ENCODE measurements at regions not wholly inside any gene's neighbourhood (a gene's known extent, or its start where the extent isn't known, plus 50 kb on each side); places are given as distances from the start of the nearest gene placed in this dataset.

GRCh38 chr5:10834695-10835094, 73.7 kb upstream of the DAP start:
- intact Hi-C loops (cut with micrococcal nuclease; ENCODE audit: unreplicated experiment) = no loop called here
- ChIA-PET CTCF (no interaction called here), POLR2A (ENCODE audit: unreplicated experiment) (no interaction called here)
- Histone ChIP-seq H3K4me1 (replicated peaks; ENCODE audit: insufficient read depth) (no peaks in the 10 kb centered on the region), H3K27me3 (ENCODE audit: insufficient read depth, low read depth) (no peaks in the 10 kb centered on the region), H3K9me3 (ENCODE audit: insufficient read depth, low read depth) (no peaks in the 10 kb centered on the region), H3K27ac (no peak overlapping the region), H2AFZ (no peak overlapping the region), H3K4me2 (no peak overlapping the region), H3K9me2 (ENCODE audit: insufficient read depth) (no peaks in the 10 kb centered on the region), H3K36me3 (ENCODE audit: low read depth) (no peaks in the 10 kb centered on the region), H3K79me2 (ENCODE audit: low read depth) (no peaks in the 10 kb centered on the region), H4K20me1 (ENCODE audit: insufficient read depth) (no peaks in the 10 kb centered on the region), H3F3A (ENCODE audit: insufficient read depth, low read depth) (no peaks in the 10 kb centered on the region), H3K4me3 (no peak overlapping the region)
- BruUV-seq (replicated peaks) = no TSS peak
- DNase-seq = no peak
- TF ChIP-seq CTCF (conservative IDR thresholded peaks at IDR 0.05) (no peak), EZH2 (IDR thresholded peaks at IDR 0.05; ENCODE audit: low read depth) (no peak)

GRCh38 chr5:10832987-10833386, 72.0 kb upstream of the DAP start:
- CTCF ChIA-PET = no interaction called here

GRCh38 chr5:10832421-10832820, 71.4 kb upstream of the DAP start:
- DNase-seq = no peak
- TF ChIP-seq CTCF (conservative IDR thresholded peaks at IDR 0.05) = no peak
- TF ChIP-seq EZH2 (IDR thresholded peaks at IDR 0.05; ENCODE audit: low read depth) = no peak
- H2AFZ ChIP-seq = no peak overlapping the region
- H3K4me3 ChIP-seq = no peak overlapping the region
- H3K4me2 ChIP-seq = no peak overlapping the region
- no peak overlapping the region for H3K27ac ChIP-seq
- intact Hi-C loops (cut with micrococcal nuclease; ENCODE audit: unreplicated experiment) = no loop called here
- no peaks in the 10 kb centered on the region for H3K9me3 ChIP-seq (ENCODE audit: insufficient read depth, low read depth)
- POLR2A ChIA-PET (ENCODE audit: unreplicated experiment) = no interaction called here
- H4K20me1 ChIP-seq (ENCODE audit: insufficient read depth) = no peaks in the 10 kb centered on the region
- BruUV-seq (replicated peaks) = no TSS peak
- no peaks in the 10 kb centered on the region for H3K79me2 ChIP-seq (ENCODE audit: low read depth)
- no peaks in the 10 kb centered on the region for H3K9me2 ChIP-seq (ENCODE audit: insufficient read depth)
- H3K27me3 ChIP-seq (ENCODE audit: insufficient read depth, low read depth) = no peaks in the 10 kb centered on the region
- CTCF ChIA-PET = no interaction called here
- no peaks in the 10 kb centered on the region for H3F3A ChIP-seq (ENCODE audit: insufficient read depth, low read depth)
- H3K36me3 ChIP-seq (ENCODE audit: low read depth) = no peaks in the 10 kb centered on the region
- H3K4me1 ChIP-seq (replicated peaks; ENCODE audit: insufficient read depth) = no peaks in the 10 kb centered on the region

More at GRCh38 chr5:10832987-10833386, 72.0 kb upstream of the DAP start:
- POLR2A ChIA-PET (ENCODE audit: unreplicated experiment) = interaction anchor here (0.5 kb wide), 1 partner anchor 46 kb away, joined by 3 read pairs; no protein-coding TSS in a partner anchor
- no peaks in the 10 kb centered on the region for H3K9me3 ChIP-seq (ENCODE audit: insufficient read depth, low read depth)
- no peak overlapping the region for H3K4me2 ChIP-seq
- no peaks in the 10 kb centered on the region for H3K27me3 ChIP-seq (ENCODE audit: insufficient read depth, low read depth)
- no peaks in the 10 kb centered on the region for H3K9me2 ChIP-seq (ENCODE audit: insufficient read depth)
- H4K20me1 ChIP-seq (ENCODE audit: insufficient read depth) = no peaks in the 10 kb centered on the region
- no TSS peak for BruUV-seq (replicated peaks)
- H3K36me3 ChIP-seq (ENCODE audit: low read depth) = no peaks in the 10 kb centered on the region
- TF ChIP-seq EZH2 (IDR thresholded peaks at IDR 0.05; ENCODE audit: low read depth) (no peak), CTCF (conservative IDR thresholded peaks at IDR 0.05) (no peak)
- H3K79me2 ChIP-seq (ENCODE audit: low read depth) = no peaks in the 10 kb centered on the region
- intact Hi-C loops (cut with micrococcal nuclease; ENCODE audit: unreplicated experiment) = no loop called here
- H3F3A ChIP-seq (ENCODE audit: insufficient read depth, low read depth) = no peaks in the 10 kb centered on the region
- no peak overlapping the region for H3K27ac ChIP-seq
- no peaks in the 10 kb centered on the region for H3K4me1 ChIP-seq (replicated peaks; ENCODE audit: insufficient read depth)
- H2AFZ ChIP-seq = no peak overlapping the region
- no peak overlapping the region for H3K4me3 ChIP-seq
- DNase-seq = no peak
